ENCODE measurements at regions not wholly inside any gene's neighbourhood (a gene's known extent, or its start where the extent isn't known, plus 50 kb on each side); places are given as distances from the start of the nearest gene placed in this dataset.

- no peaks in the 10 kb centered on the region for H3K27me3 ChIP-seq
- intact Hi-C loops (cut with DNase I) = no loop called here
- no peak for TF ChIP-seq CTCF (IDR thresholded peaks at IDR 0.05)
- no peak for TF ChIP-seq POLR2A (IDR thresholded peaks at IDR 0.05)
- no peak overlapping the region for H3K27ac ChIP-seq
- DNase-seq = no peak
- H3K36me3 ChIP-seq (replicated peaks in 1 of 2) = no peaks in the 10 kb centered on the region
- no peaks in the 10 kb centered on the region for H3K4me1 ChIP-seq (replicated peaks in 1 of 2)
- no peaks in the 10 kb centered on the region for H3K9me3 ChIP-seq (replicated peaks in 1 of 3)
- WGBS, 4 donors = 68 to 71% (median 70%) methylated on average over 3 of the region's 3 CpGs
- no peak overlapping the region for H3K4me3 ChIP-seq
These were observed 364.1 kb downstream of the MFSD1 start for GRCh38 chr3:159165961-159166360.

GRCh38 chr3:159166899-159167586 lies 365.2 kb downstream of the MFSD1 start:
- Histone ChIP-seq H3K27ac (no peak overlapping the region), H3K4me1 (replicated peaks in 1 of 2) (no peaks in the 10 kb centered on the region), H3K36me3 (replicated peaks in 1 of 2) (no peaks in the 10 kb centered on the region), H3K27me3 (no peaks in the 10 kb centered on the region), H3K9me3 (replicated peaks in 1 of 3) (no peaks in the 10 kb centered on the region), H3K4me3 (no peak overlapping the region)
- intact Hi-C loops (cut with DNase I) = no loop called here
- WGBS, 4 donors = 85 to 91% (median 89%) methylated on average over 2 of the region's 2 CpGs
- TF ChIP-seq CTCF (IDR thresholded peaks at IDR 0.05) (no peak), POLR2A (IDR thresholded peaks at IDR 0.05) (no peak)
- DNase-seq = no peak

GRCh38 chr3:159168788-159169187 lies 366.9 kb downstream of the MFSD1 start:
- intact Hi-C loops (cut with DNase I) = no loop called here
- no peak for DNase-seq
- WGBS, 4 donors = 90 to 95% (median 92%) methylated on average over 1 of the region's 1 CpG
- Histone ChIP-seq H3K36me3 (replicated peaks in 1 of 2) (no peaks in the 10 kb centered on the region), H3K9me3 (replicated peaks in 1 of 3) (no peaks in the 10 kb centered on the region), H3K4me1 (replicated peaks in 1 of 2) (no peaks in the 10 kb centered on the region), H3K27ac (no peak overlapping the region), H3K27me3 (no peaks in the 10 kb centered on the region), H3K4me3 (no peak overlapping the region)
- no peak for TF ChIP-seq CTCF (IDR thresholded peaks at IDR 0.05)
- no peak for TF ChIP-seq POLR2A (IDR thresholded peaks at IDR 0.05)

- no peak for DNase-seq
- no peaks in the 10 kb centered on the region for H3K36me3 ChIP-seq (replicated peaks in 1 of 2)
- TF ChIP-seq POLR2A (IDR thresholded peaks at IDR 0.05) (no peak), CTCF (IDR thresholded peaks at IDR 0.05) (no peak)
- intact Hi-C loops (cut with DNase I) = no loop called here
- H3K4me3 ChIP-seq = no peak overlapping the region
- H3K4me1 ChIP-seq (replicated peaks in 1 of 2) = no peaks in the 10 kb centered on the region
- no peaks in the 10 kb centered on the region for H3K27me3 ChIP-seq
- H3K27ac ChIP-seq = no peak overlapping the region
- H3K9me3 ChIP-seq (replicated peaks in 1 of 3) = no peaks in the 10 kb centered on the region
These were observed 368.0 kb downstream of the MFSD1 start for GRCh38 chr3:159169828-159170227.

All from adrenal gland (tissue), 9 donors.